KG1 (cell line): ENCODE measurements at regions not wholly inside any gene's neighbourhood (a gene's known extent, or its start where the extent isn't known, plus 50 kb on each side); places are given as distances from the start of the nearest gene placed in this dataset.
"Not testable (repeated sequence)": the region's sequence is repeated elsewhere in the genome, so short reads cannot be mapped to it uniquely, and the experiment has no call there.

Source experiments
- DNase-seq: peaks from one replicate; lab custom pipeline; 2025; lab: John Stamatoyannopoulos, UW

GRCh38 chr19:28065026-28065425, 1147.9 kb downstream of the UQCRFS1 start:
- no peak for DNase-seq

GRCh38 chr19:28063702-28064101, 1149.2 kb downstream of the UQCRFS1 start:
- DNase-seq = no peak

DNA sequence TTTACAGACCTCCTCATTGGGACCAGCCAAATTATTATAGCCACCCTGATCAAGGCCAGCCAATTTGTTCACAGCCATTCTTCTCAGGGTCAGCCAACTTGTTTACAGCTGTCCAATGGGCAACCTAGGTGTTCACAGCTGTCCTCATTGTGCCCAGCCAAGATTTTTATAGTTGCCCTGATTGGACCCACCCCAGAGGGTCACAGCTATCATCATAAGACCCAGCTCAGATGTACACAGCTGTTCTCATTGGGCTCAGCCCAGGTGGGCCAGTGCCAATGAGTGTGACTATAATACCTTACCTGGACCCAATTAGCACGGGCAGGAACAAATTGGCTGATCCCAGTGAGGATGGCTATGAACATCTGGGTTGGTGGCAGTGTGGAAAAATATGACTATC, 1151.8 kb downstream of the UQCRFS1 start:
- DNase-seq = no peak

GRCh38 chr19:28057026-28057425, 1155.9 kb downstream of the UQCRFS1 start:
- DNase-seq = not testable (repeated sequence)

GRCh38 chr19:28051047-28051446, 1161.9 kb downstream of the UQCRFS1 start:
- DNase-seq = no peak

GRCh38 chr19:28049875-28050274, 1163.1 kb downstream of the UQCRFS1 start:
- DNase-seq = no peak

- DNase-seq = no peak
Measured at GRCh38 chr19:28046932-28047331, 1166.0 kb downstream of the UQCRFS1 start.

- no peak for DNase-seq
Measured at GRCh38 chr19:28045621-28046020, 1167.3 kb downstream of the UQCRFS1 start.

DNA sequence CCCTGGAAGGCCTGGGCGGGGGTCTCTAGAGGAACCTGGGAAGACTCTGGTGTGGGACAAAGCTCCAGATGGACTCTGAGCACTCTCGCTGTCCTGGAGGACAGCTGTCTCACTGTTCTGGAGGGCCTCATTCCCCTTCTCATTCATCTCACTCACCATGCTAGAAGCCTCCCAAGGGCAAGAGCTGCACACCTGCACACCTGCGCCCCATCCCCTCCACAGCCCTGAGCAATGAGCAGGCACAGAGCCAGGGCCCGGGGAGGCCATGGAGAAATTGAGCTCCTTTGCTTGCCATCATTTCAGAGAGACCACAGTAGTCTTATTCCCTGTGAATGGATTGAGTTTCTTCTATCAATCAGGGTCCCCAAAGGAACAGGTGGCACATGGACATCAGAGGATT, 1168.5 kb downstream of the UQCRFS1 start:
- DNase-seq = no peak

DNA sequence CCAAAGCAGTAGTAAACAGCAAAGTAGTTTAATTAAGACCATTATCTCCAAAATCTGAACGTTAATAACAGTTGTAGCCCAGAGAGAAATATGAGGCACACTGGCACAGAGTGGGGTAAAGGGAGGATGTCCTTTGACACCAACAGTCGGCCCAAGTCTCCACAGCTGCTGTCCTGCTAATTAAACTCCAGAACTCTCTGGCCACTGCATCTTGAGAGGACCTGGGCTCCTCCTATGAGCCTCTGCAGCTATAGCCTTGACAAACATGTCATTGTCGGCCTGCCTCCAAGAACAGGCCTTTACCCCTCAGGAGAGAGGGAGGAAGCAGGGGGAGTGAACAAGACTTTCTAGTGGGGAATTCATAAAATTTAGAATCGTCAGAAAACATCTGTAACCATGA, 1170.4 kb downstream of the UQCRFS1 start:
- DNase-seq = no peak

- no peak for DNase-seq
Measured at GRCh38 chr19:28039677-28040381, 1173.1 kb downstream of the UQCRFS1 start.

DNA sequence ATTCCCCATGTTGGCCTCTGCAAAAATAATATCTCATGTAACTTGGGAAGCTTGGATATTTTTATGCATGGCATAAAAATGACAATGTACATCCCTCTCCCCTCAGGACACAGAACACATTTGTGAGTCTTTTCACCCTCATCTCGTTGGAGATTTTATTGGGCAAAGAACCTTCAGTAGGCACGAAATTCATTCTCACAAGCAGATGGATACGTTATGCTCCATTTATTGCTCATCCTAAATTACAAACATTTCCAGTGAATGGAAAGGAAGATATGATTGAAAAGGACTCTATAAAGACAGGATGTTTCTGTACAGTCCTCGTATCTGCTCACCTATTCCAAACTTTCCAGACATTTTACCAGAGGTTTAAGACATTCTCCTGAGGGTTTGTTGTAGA, 1175.8 kb downstream of the UQCRFS1 start:
- DNase-seq = no peak

GRCh38 chr19:28036486-28036885, 1176.5 kb downstream of the UQCRFS1 start:
- no peak for DNase-seq

DNA sequence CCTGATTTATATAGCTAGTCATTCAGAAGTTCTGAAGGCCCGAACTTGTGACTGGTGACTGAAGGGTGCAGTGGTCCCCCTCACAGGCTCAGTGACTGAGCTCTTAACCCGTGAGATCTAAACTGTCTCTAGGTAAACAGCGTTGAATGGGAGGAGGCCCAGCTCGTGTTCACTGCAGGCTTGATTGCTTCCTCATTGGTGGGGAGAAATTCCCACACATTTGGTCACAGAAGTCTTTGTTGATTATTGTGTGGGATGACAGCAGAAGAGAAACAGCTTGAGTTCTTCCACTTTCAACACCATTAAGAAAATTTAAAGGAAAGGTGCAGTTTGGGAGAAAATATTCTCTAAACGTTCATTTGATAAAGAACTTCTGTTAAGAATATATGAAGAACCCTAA, 1178.0 kb downstream of the UQCRFS1 start:
- no peak for DNase-seq

GRCh38 chr19:28028881-28029444, 1184.0 kb downstream of the UQCRFS1 start:
- no peak for DNase-seq

GRCh38 chr19:28027116-28027515, 1185.8 kb downstream of the UQCRFS1 start:
- no peak for DNase-seq

DNA sequence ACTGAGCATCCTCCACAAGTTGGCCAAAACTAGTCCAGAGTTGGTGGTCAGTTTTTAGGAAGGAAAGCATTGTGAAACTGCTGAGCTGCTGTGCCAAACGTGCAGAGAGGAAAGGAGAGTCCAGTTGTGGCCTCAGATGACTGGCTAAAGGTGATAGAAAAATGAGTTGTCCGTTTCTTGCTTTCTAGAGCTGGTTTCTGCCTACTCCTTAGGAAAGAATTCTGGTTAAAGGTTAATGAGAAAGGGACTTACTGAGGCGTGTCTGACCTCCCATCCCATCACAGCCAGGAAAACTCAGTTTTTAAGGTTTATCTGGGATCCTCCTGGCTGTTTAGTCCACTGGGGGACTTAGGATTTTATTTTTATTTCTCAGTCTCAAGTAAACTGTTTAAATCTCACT, 1186.3 kb downstream of the UQCRFS1 start:
- no peak for DNase-seq

DNA sequence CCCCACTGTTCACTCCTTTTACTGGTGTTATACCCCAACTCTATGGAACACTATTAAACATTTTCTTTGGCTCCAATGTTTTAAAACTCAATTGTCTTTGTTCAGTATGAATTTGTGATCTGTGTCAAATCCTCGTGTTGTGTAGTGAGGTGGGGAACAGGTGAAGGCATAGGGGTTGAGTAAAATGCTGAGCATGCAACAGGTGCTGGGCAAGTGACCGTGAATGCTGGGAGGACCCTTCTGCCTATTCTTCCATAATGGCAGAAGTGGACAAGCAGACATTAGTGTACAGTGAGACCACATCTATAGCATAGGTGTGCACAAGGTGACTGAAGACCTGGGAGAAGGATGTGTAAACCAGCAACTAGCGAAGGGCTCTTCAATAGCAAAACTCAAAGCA, 1188.0 kb downstream of the UQCRFS1 start:
- no peak for DNase-seq

DNA sequence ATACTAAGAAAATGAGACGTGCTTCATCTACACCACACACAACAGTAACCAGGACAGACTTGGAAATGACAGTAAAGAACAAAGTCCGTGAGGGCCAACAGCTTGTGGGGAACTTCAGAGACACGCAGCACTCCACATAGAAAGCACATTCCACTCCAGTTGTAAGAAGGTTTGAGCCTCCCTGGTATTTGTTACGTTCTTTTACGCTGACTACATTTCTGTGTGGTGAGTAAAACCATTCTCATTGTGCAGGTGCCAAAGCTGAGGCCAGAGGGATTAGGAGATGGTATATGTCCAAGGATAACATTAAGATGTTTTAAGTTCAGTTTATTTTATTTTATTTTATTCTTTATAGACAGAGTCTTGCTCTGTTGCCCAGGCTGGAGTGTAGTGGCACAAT, 1189.9 kb downstream of the UQCRFS1 start:
- no peak for DNase-seq

DNA sequence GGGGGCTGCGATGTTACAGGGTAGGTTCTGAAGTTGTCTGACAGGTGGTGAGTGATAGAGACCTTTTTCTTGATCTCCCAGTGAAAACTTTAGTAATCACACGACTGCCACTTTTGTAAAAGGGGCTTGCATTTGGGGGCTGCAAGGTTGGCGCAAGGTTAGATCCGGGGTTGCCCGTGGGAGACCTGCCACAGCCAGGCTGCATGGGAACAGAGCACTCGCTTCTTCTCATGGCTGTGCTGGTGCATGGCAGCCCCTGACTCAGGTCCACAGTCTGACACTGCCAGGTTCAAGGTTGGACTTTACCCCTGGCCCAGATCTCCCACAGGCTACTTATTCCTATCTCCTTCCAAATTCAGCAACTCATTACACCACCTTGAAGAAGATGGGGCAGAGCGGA, 1190.4 kb downstream of the UQCRFS1 start:
- DNase-seq = no peak

DNA sequence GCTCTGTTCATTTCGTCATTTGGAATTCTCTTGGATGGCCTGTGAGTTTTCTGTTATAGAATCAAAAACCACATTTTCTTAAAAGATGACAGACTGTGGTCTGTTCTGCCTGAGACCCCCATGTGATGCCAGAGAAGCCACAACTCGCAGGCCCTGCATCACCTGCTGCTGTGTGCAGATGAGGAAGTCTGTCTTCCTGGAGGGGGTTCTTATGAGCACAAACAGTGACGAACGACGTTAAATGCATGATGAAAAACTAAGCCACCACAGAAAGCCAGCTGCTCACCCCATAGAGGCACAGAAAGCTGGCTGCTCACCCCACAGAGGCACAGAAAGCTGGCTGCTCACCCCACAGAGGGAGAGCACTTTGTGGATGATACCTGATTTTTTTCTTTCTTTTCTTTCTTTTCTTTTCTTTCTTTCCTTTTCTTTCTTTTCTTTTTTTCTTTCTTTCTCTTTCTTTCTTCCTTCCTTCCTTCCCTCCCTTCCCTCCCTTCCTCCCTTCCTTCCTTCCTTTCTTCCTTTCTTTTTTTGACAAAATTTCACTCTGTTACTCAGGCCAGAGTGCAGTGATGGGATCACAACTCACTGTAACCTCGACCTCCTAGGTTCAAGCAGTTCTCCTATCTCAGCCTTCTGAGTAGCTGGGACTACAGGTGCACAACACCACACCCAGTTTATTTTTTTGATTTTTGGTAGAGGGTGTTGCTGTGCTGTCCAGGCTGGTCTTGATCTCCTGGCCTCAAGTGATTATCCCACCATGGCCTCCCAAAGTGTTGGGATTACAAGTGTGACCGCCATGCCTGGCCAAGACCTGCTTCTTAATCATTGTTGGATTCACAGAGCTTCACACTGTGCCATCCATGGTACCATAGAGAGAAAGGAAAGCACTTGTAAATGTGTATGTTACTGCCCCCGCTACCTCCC, 1191.4 kb downstream of the UQCRFS1 start:
- DNase-seq = no peak

DNA sequence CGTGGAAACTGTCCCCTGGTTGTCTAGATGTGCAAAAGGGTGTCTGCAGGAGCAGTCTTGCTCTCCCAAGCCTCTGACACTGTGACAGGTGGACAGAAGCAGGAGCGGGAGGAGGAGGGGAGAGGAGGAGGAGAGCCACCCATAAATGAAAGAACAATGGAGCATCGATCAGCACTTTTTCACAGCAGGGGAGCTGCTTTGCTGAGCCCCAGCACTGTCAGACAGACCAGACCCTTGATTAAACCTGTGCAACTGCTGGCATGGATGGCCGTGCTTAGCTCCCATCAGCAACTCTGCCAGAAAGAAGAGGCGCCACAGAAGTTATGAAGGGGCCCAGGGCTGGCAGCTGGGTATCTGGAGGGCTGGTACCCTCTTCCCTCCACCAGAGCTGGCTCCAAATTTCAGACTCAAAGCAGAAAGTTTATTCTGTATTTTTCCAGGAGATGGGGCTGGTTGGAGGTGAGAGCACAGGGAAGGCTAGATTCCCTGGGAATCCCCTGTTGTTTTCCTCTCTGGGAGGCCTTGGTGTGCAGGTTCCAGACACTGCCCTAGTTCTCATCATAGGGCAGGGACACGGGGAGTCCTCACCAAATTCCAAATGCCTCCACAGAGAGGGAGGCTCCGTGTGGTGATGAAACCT, 1192.2 kb downstream of the UQCRFS1 start:
- DNase-seq = no peak

- DNase-seq = no peak
Measured at GRCh38 chr19:28019901-28020300, 1193.0 kb downstream of the UQCRFS1 start.
